Adipocyte (in vitro differentiated cells): ENCODE measurements at regions not wholly inside any gene's neighbourhood (a gene's known extent, or its start where the extent isn't known, plus 50 kb on each side); places are given as distances from the start of the nearest gene placed in this dataset.

Experiments used
- DNase-seq: peaks from one replicate; pipeline ENCODE4 v3.0.0-alpha.2; 2015; ENCODE audit warnings: low read depth
- H3K27me3 ChIP-seq: replicated peaks from 2 replicates; pipeline ENCODE4 v1.7.0; 2013; ENCODE audit warnings: mild to moderate bottlenecking, low read length, moderate library complexity; ENCODE audit not compliant: control insufficient read depth, insufficient read depth
- H3K36me3 ChIP-seq: 2 replicates; pipeline ENCODE4 v1.7.0; 2013; ENCODE audit warnings: low read length, mild to moderate bottlenecking, moderate library complexity; ENCODE audit not compliant: control insufficient read depth, insufficient read depth, severe bottlenecking
- H3K4me1 ChIP-seq: 2 replicates; pipeline ENCODE4 v1.7.0; 2013; ENCODE audit warnings: mild to moderate bottlenecking, low read length, moderate library complexity; ENCODE audit not compliant: control insufficient read depth, insufficient read depth
- H3K4me3 ChIP-seq: 2 replicates; pipeline ENCODE4 v1.7.0; 2013; ENCODE audit warnings: mild to moderate bottlenecking, low read length, moderate library complexity
- H3K9ac ChIP-seq: 2 replicates; pipeline ENCODE4 v1.7.0; 2013; ENCODE audit warnings: mild to moderate bottlenecking, low read length, moderate library complexity
- H3K9me3 ChIP-seq: 2 replicates; pipeline ENCODE4 v1.7.0; 2013; ENCODE audit warnings: mild to moderate bottlenecking, low read length, moderate library complexity; ENCODE audit not compliant: control insufficient read depth

- Histone ChIP-seq H3K9ac (no peak overlapping the region), H3K4me3 (no peak overlapping the region), H3K36me3 (no peaks in the 10 kb centered on the region), H3K4me1 (no peaks in the 10 kb centered on the region), H3K9me3 (no peaks in the 10 kb centered on the region), H3K27me3 (no peaks in the 10 kb centered on the region)
- no peak for DNase-seq
Observed at GRCh38 chr10:4006051-4006450, 221.0 kb upstream of the KLF6 start.

GRCh38 chr10:4004990-4005389, 220.0 kb upstream of the KLF6 start:
- no peak overlapping the region for H3K4me3 ChIP-seq
- H3K9ac ChIP-seq: no peak overlapping the region
- no peak for DNase-seq
- no peaks in the 10 kb centered on the region for H3K4me1 ChIP-seq
- no peaks in the 10 kb centered on the region for H3K9me3 ChIP-seq
- H3K27me3 ChIP-seq: no peaks in the 10 kb centered on the region
- H3K36me3 ChIP-seq: no peaks in the 10 kb centered on the region

GRCh38 chr10:4004144-4004543, 219.1 kb upstream of the KLF6 start:
- H3K4me1 ChIP-seq: no peaks in the 10 kb centered on the region
- no peak for DNase-seq
- H3K36me3 ChIP-seq: no peaks in the 10 kb centered on the region
- H3K9me3 ChIP-seq: peaks cover 4% of the 10 kb centered on the region
- H3K4me3 ChIP-seq: no peak overlapping the region
- no peak overlapping the region for H3K9ac ChIP-seq
- no peaks in the 10 kb centered on the region for H3K27me3 ChIP-seq

- no peak overlapping the region for H3K9ac ChIP-seq
- DNase-seq: no peak
- peaks cover 4% of the 10 kb centered on the region for H3K9me3 ChIP-seq
- no peaks in the 10 kb centered on the region for H3K27me3 ChIP-seq
- no peaks in the 10 kb centered on the region for H3K36me3 ChIP-seq
- no peak overlapping the region for H3K4me3 ChIP-seq
- H3K4me1 ChIP-seq: no peaks in the 10 kb centered on the region
Observed at GRCh38 chr10:4003348-4003973, 218.5 kb upstream of the KLF6 start.

GRCh38 chr10:4001811-4002210, 216.8 kb upstream of the KLF6 start:
- H3K9me3 ChIP-seq: peaks cover 4% of the 10 kb centered on the region
- H3K27me3 ChIP-seq: no peaks in the 10 kb centered on the region
- no peak for DNase-seq
- H3K9ac ChIP-seq: no peak overlapping the region
- no peak overlapping the region for H3K4me3 ChIP-seq
- H3K4me1 ChIP-seq: no peaks in the 10 kb centered on the region
- no peaks in the 10 kb centered on the region for H3K36me3 ChIP-seq

- H3K4me1 ChIP-seq: peaks cover 7% of the 10 kb centered on the region
- peaks cover 4% of the 10 kb centered on the region for H3K9me3 ChIP-seq
- H3K9ac ChIP-seq: no peak overlapping the region
- no peaks in the 10 kb centered on the region for H3K36me3 ChIP-seq
- H3K27me3 ChIP-seq: no peaks in the 10 kb centered on the region
- DNase-seq: no peak
- no peak overlapping the region for H3K4me3 ChIP-seq
Observed at GRCh38 chr10:3999642-4000041, 214.6 kb upstream of the KLF6 start.

GRCh38 chr10:3996697-3997096, 211.7 kb upstream of the KLF6 start:
- Histone ChIP-seq H3K4me1 (peaks cover 7% of the 10 kb centered on the region), H3K27me3 (no peaks in the 10 kb centered on the region), H3K9ac (no peak overlapping the region), H3K4me3 (no peak overlapping the region), H3K9me3 (peaks cover 4% of the 10 kb centered on the region), H3K36me3 (no peaks in the 10 kb centered on the region)
- DNase-seq: no peak

GRCh38 chr10:3995302-3996210, 210.5 kb upstream of the KLF6 start:
- DNase-seq: peak; percentile 38

GRCh38 chr10:3992382-3993178, 207.6 kb upstream of the KLF6 start:
- Histone ChIP-seq H3K27me3 (no peaks in the 10 kb centered on the region), H3K4me1 (peaks cover 13% of the 10 kb centered on the region), H3K4me3 (no peak overlapping the region), H3K9me3 (no peaks in the 10 kb centered on the region), H3K9ac (no peak overlapping the region), H3K36me3 (no peaks in the 10 kb centered on the region)
- no peak for DNase-seq

More at GRCh38 chr10:3995302-3996210, 210.5 kb upstream of the KLF6 start:
- no peak overlapping the region for H3K9ac ChIP-seq
- peaks cover 4% of the 10 kb centered on the region for H3K9me3 ChIP-seq
- H3K4me3 ChIP-seq: no peak overlapping the region
- H3K4me1 ChIP-seq: peaks cover 7% of the 10 kb centered on the region
- no peaks in the 10 kb centered on the region for H3K36me3 ChIP-seq
- H3K27me3 ChIP-seq: no peaks in the 10 kb centered on the region

- Histone ChIP-seq H3K4me1 (peaks cover 14% of the 10 kb centered on the region), H3K27me3 (no peaks in the 10 kb centered on the region), H3K9ac (no peak overlapping the region), H3K9me3 (no peaks in the 10 kb centered on the region), H3K36me3 (no peaks in the 10 kb centered on the region), H3K4me3 (no peak overlapping the region)
- DNase-seq: no peak
Observed at GRCh38 chr10:3990307-3990706, 205.3 kb upstream of the KLF6 start.
